ENCODE measurements at regions not wholly inside any gene's neighbourhood (a gene's known extent, or its start where the extent isn't known, plus 50 kb on each side); places are given as distances from the start of the nearest gene placed in this dataset.

DNA sequence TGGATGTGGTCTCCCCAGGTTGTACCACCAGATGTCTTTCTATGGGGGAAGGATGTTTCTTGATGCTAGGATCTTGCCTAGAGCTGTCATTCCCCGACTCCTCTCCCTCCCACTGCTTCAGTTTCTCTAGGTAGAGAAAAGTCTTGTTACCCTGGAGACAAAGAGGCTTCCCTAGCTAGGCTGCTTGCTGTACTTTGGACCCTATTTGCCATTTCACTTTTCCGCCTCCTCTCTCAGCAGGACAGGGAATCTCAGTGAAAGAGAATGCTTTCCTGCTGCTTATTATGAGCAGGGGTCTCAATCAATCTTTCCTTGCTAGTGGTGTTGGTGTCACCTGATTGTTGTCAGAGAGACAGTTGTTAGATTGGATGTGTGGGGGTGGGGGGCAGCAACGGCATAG is 818.8 kb upstream of the GYPC start:
- no peak overlapping the region for H3K4me3 ChIP-seq (ENCODE audit: low read depth, low read length)
- no peak for DNase-seq (ENCODE audit: low read depth)
- TF ChIP-seq, protein P1, sequence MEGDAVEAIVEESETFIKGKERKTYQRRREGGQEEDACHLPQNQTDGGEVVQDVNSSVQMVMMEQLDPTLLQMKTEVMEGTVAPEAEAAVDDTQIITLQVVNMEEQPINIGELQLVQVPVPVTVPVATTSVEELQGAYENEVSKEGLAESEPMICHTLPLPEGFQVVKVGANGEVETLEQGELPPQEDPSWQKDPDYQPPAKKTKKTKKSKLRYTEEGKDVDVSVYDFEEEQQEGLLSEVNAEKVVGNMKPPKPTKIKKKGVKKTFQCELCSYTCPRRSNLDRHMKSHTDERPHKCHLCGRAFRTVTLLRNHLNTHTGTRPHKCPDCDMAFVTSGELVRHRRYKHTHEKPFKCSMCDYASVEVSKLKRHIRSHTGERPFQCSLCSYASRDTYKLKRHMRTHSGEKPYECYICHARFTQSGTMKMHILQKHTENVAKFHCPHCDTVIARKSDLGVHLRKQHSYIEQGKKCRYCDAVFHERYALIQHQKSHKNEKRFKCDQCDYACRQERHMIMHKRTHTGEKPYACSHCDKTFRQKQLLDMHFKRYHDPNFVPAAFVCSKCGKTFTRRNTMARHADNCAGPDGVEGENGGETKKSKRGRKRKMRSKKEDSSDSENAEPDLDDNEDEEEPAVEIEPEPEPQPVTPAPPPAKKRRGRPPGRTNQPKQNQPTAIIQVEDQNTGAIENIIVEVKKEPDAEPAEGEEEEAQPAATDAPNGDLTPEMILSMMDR (IDR thresholded peaks at IDR 0.05; ENCODE audit: insufficient read depth, low read length) = no peak

DNA sequence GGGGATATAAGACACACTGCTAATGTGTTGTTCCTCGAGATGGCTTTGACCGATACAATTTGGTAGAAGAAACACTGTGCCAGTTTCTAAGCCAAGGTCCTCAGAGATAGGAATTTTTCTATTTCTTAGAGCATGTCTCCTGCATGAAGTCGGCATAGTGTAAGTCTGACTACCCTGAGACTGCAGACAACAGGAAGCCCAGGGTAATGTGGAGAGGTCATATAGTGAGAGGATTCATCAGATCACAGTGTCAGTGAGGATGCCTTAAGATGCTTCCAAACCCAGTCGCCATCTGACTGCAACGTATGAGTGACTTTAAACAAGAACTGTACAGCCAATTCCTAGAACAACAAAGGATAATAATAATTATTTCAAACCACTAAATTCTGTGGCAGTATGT is 818.3 kb upstream of the GYPC start:
- DNase-seq (ENCODE audit: low read depth) = no peak
- H3K4me3 ChIP-seq (ENCODE audit: low read depth, low read length) = no peak overlapping the region
- TF ChIP-seq, protein P1 (IDR thresholded peaks at IDR 0.05; ENCODE audit: insufficient read depth, low read length) = no peak

DNA sequence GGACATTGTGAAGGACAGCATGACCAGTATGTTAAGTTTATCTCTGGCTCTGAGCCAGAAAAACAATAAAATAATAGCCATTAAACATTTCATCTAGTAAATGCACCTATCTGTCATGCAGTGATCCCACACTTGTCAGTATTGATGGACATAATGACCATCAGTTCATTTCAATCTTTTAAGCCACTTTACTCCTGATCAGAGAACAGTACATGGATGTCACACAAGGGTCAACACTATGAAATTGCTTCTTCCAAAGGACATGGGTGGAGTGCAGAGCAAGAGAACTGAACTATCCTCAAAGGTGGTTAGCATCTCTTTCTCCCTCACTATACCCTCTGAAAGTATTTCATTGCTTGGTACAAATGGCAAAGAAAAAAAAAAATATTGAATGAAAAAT is 816.0 kb upstream of the GYPC start:
- H3K4me3 ChIP-seq (ENCODE audit: low read depth, low read length) = no peak overlapping the region
- TF ChIP-seq, protein P1 (IDR thresholded peaks at IDR 0.05; ENCODE audit: insufficient read depth, low read length) = no peak
- no peak for DNase-seq (ENCODE audit: low read depth)

DNA sequence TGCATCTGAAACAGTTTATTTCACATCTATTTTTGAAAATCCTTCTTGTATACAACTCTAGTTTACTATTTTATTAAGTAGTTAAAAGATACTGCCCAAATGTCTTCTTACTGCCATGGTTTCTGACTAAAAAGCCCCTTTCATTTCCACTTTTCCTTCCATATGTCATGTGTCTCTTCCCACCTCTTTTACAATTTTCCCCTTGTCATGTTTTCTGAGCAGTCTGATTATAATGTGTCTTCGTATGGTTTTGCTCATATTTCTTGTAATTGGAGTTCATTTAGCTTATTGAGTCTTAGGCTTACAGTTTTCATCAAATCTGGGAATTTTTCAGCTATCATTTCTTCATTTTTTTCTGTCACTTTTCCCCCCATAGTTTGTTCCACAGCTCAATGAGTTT is 813.9 kb upstream of the GYPC start:
- no peak overlapping the region for H3K4me3 ChIP-seq (ENCODE audit: low read depth, low read length)
- no peak for DNase-seq (ENCODE audit: low read depth)
- TF ChIP-seq, protein P1 (IDR thresholded peaks at IDR 0.05; ENCODE audit: insufficient read depth, low read length) = no peak

DNA sequence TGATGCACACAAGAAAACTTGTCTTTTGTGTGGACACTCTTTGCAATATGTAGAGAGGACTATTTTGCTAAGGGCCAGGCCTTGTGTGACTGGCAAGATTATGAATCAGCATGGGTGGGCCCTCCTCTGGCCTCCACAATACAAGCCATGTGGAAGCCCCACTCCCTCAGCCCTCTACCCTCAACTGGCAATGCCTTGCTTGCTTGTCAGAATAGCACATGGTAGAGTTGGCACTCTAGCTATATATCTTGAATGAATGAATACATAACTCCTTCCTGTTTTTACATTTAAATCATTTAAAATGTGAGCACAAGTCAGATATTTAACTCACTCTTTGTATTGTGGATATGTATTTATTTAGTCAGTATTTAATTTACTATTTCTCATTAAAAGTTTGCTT is 805.4 kb upstream of the GYPC start:
- TF ChIP-seq, protein P1 (IDR thresholded peaks at IDR 0.05; ENCODE audit: insufficient read depth, low read length) = no peak
- no peak for DNase-seq (ENCODE audit: low read depth)
- H3K4me3 ChIP-seq (ENCODE audit: low read depth, low read length) = no peak overlapping the region

DNA sequence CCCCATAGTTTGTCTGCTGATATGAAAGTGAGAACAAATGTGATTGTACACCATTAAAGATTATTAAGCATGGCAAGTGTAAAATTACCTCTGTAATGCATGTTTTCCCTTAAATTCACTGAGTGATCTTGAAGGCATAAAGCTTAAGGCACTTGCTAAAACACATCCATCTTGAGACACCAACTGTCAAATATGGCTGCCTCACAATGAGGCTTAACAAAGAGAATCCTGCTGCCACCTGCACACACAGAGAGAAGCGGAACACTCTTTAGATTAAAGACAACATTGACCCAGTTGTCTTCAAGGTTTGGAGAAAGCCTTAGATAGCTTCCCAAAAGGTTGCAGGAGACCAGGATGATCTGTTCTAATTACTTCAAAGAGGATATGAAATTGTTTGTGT is 803.6 kb upstream of the GYPC start:
- TF ChIP-seq, protein P1 (IDR thresholded peaks at IDR 0.05; ENCODE audit: insufficient read depth, low read length) = no peak
- DNase-seq (ENCODE audit: low read depth) = no peak
- no peak overlapping the region for H3K4me3 ChIP-seq (ENCODE audit: low read depth, low read length)

DNA sequence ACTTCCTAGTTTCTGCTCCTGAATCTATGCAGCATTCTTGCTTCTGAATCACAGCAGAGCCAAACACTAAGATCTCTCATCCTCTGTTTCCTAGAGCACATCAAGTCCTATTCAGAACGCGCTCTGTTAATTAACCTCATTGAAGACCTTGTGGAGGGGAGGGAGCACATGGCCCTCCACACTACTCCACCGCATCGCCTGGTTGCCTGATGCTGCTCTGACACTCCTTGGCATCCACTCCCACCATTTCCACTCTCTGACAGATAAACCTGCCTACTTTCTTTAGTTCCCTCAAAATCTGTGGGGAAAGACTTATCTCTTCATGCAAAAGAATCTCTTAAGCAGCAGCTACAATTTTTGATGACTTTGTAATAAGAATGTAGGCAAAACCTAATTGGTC is 802.3 kb upstream of the GYPC start:
- TF ChIP-seq, protein P1 (IDR thresholded peaks at IDR 0.05; ENCODE audit: insufficient read depth, low read length) = no peak
- no peak overlapping the region for H3K4me3 ChIP-seq (ENCODE audit: low read depth, low read length)

More for the DNA sequence above, 802.3 kb upstream of the GYPC start:
- DNase-seq (ENCODE audit: low read depth) = no peak

All from fibroblast of the aortic adventitia (primary cell).